KMS-11 (cell line): ENCODE measurements at regions not wholly inside any gene's neighbourhood (a gene's known extent, or its start where the extent isn't known, plus 50 kb on each side); places are given as distances from the start of the nearest gene placed in this dataset.

Source experiments
- H2AFZ ChIP-seq: fragments of 200-600 bp; sonication (generic); 2 replicates; pipeline ENCODE4 v1.6.1; 2016; ENCODE audit warnings: antibody characterized with exemption, mixed run types, low read depth
- H3K27ac ChIP-seq: fragments of 200-600 bp; sonication (generic); 2 replicates; pipeline ENCODE4 v1.6.1; 2016; ENCODE audit warnings: mild to moderate bottlenecking, mixed run types
- H3K27me3 ChIP-seq: fragments of 200-600 bp; sonication (generic); 2 replicates; pipeline ENCODE4 v1.6.1; 2017; ENCODE audit warnings: mild to moderate bottlenecking, low read depth, mixed run types, moderate library complexity; ENCODE audit not compliant: insufficient read depth
- H3K36me3 ChIP-seq: fragments of 200-600 bp; sonication (generic); 2 replicates; pipeline ENCODE4 v1.6.1; 2017; ENCODE audit warnings: mild to moderate bottlenecking, mixed run types; ENCODE audit not compliant: insufficient read depth
- H3K4me1 ChIP-seq: fragments of 200-600 bp; sonication (generic); 2 replicates; pipeline ENCODE4 v1.6.1; 2016; ENCODE audit warnings: mild to moderate bottlenecking, low read depth, mixed run types; ENCODE audit not compliant: poor library complexity, severe bottlenecking
- H3K4me2 ChIP-seq: fragments of 200-600 bp; sonication (generic); 2 replicates; pipeline ENCODE4 v1.7.0; 2016; ENCODE audit warnings: mild to moderate bottlenecking, mixed run types
- H3K4me3 ChIP-seq: fragments of 200-600 bp; sonication (generic); IDR thresholded peaks from 2 replicates; pipeline ENCODE4 v1.6.1; 2017; ENCODE audit warnings: low read depth, low read length, mixed read lengths; ENCODE audit not compliant: insufficient read depth
- H3K79me2 ChIP-seq: fragments of 200-600 bp; sonication (generic); 2 replicates; pipeline ENCODE4 v1.6.1; 2016; ENCODE audit warnings: low read depth, mixed run types; ENCODE audit not compliant: insufficient read depth
- H3K9ac ChIP-seq: fragments of 200-600 bp; sonication (generic); 2 replicates; pipeline ENCODE4 v1.6.1; 2016; ENCODE audit warnings: mild to moderate bottlenecking, mixed run types
- H4K20me1 ChIP-seq: fragments of 200-600 bp; sonication (generic); 2 replicates; pipeline ENCODE4 v1.6.1; 2016; ENCODE audit warnings: mild to moderate bottlenecking, mixed run types; ENCODE audit not compliant: insufficient read depth
- CTCF ChIP-seq: fragments of 200-600 bp; sonication (generic); conservative IDR thresholded peaks from 2 replicates; pipeline ENCODE4 v1.6.1; 2017; ENCODE audit warnings: low read depth, mild to moderate bottlenecking, antibody characterized with exemption, low read length, moderate library complexity, mixed read lengths

DNA sequence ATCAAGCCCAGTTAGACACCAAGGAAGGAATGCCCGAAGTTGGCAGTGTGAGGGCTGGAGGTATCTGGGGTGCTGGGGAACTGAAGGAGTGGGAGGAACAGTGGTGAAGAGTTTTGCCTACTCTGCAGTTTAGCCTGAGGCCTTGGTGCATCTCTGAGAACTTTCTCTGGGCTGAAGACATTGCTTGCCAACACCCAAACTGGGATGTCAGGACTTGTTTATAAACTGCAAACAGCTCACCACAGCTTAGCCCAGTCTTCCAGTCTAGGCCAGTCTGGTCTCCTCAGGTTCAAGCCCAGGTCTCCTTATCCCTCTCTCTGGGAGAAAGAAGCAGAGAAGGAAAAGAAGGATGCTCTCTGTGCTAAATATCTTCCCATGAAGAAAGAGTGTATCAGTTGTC lies 68.0 kb upstream of the BOC start:
- Histone ChIP-seq H3K9ac (no peak overlapping the region), H3K36me3 (no peaks in the 10 kb centered on the region), H3K27me3 (no peaks in the 10 kb centered on the region), H3K4me1 (no peaks in the 10 kb centered on the region), H3K4me2 (no peak overlapping the region), H2AFZ (no peak overlapping the region), H3K4me3 (no peak overlapping the region), H3K79me2 (no peaks in the 10 kb centered on the region), H3K27ac (no peak overlapping the region), H4K20me1 (no peaks in the 10 kb centered on the region)
- TF ChIP-seq CTCF, result no peak

- H2AFZ ChIP-seq, result no peak overlapping the region
- H3K9ac ChIP-seq, result no peak overlapping the region
- H3K27me3 ChIP-seq, result no peaks in the 10 kb centered on the region
- TF ChIP-seq CTCF, result no peak
- H3K36me3 ChIP-seq, result no peaks in the 10 kb centered on the region
- no peak overlapping the region for H3K4me2 ChIP-seq
- no peaks in the 10 kb centered on the region for H3K79me2 ChIP-seq
- H3K4me1 ChIP-seq, result no peaks in the 10 kb centered on the region
- no peaks in the 10 kb centered on the region for H4K20me1 ChIP-seq
- no peak overlapping the region for H3K4me3 ChIP-seq
- no peak overlapping the region for H3K27ac ChIP-seq
Measured at GRCh38 chr3:113147681-113148261, 63.6 kb upstream of the BOC start.

- Histone ChIP-seq H3K4me2 (no peak overlapping the region), H2AFZ (no peak overlapping the region), H3K4me3 (no peak overlapping the region), H3K27ac (no peak overlapping the region), H4K20me1 (no peaks in the 10 kb centered on the region), H3K4me1 (no peaks in the 10 kb centered on the region), H3K27me3 (no peaks in the 10 kb centered on the region), H3K79me2 (no peaks in the 10 kb centered on the region), H3K9ac (no peak overlapping the region), H3K36me3 (no peaks in the 10 kb centered on the region)
- TF ChIP-seq CTCF, result no peak
Measured at GRCh38 chr3:113148284-113148683, 63.1 kb upstream of the BOC start.

GRCh38 chr3:113150250-113150649 lies 61.1 kb upstream of the BOC start:
- Histone ChIP-seq H4K20me1 (no peaks in the 10 kb centered on the region), H3K79me2 (no peaks in the 10 kb centered on the region), H3K27me3 (no peaks in the 10 kb centered on the region), H3K9ac (no peak overlapping the region), H3K4me2 (no peak overlapping the region), H2AFZ (no peak overlapping the region), H3K4me3 (no peak overlapping the region), H3K27ac (no peak overlapping the region), H3K4me1 (no peaks in the 10 kb centered on the region), H3K36me3 (no peaks in the 10 kb centered on the region)
- no peak for TF ChIP-seq CTCF
